Kidney (tissue), 13 donors: ENCODE measurements at regions not wholly inside any gene's neighbourhood (a gene's known extent, or its start where the extent isn't known, plus 50 kb on each side); places are given as distances from the start of the nearest gene placed in this dataset.

Experiments
- DNase-seq, 5 donors: peaks; one replicate each; pipeline ENCODE4 v3.0.0-alpha.2; 2013 to 2020
- FAIRE-seq: peaks from 2 replicates; lab custom pipeline; 2012; peaks lifted over from hg19 to GRCh38; lab: Jason Lieb, UNC
- H3K27ac ChIP-seq, 2 donors: one replicate each; pipeline ENCODE4 v1.7.0; 2013; ENCODE audit warnings: low read depth in 2 of 2, low read length in 2 of 2, inconsistent platforms in 1 of 2
- H3K27me3 ChIP-seq: one replicate; pipeline ENCODE4 v1.7.1; 2013; ENCODE audit warnings: low read length, inconsistent platforms; ENCODE audit not compliant: control insufficient read depth, insufficient read depth
- H3K36me3 ChIP-seq, 3 donors: one replicate each; pipeline versions ENCODE4 v1.7.0 to v1.7.1; 2013; ENCODE audit warnings: low read length in 3 of 3, control low read depth in 1 of 3, inconsistent platforms in 1 of 3; ENCODE audit not compliant: insufficient read depth in 3 of 3, control insufficient read depth in 2 of 3
- H3K4me1 ChIP-seq, 3 donors: one replicate each; pipeline versions ENCODE4 v1.7.0 to v1.7.1; 2013; ENCODE audit warnings: low read length in 3 of 3, inconsistent platforms in 1 of 3, low read depth in 1 of 3; ENCODE audit not compliant: control insufficient read depth in 2 of 3, insufficient read depth in 2 of 3
- H3K4me3 ChIP-seq, 3 donors: one replicate each; pipeline versions ENCODE4 v1.7.0 to v1.8.1; 2013; ENCODE audit warnings: low read length in 3 of 3, control low read depth in 1 of 3, inconsistent platforms in 1 of 3
- H3K9ac ChIP-seq, 3 donors: one replicate each; pipeline versions ENCODE4 v1.7.0 to v1.7.1; 2013; ENCODE audit warnings: low read length in 3 of 3, control low read depth in 1 of 3, inconsistent platforms in 1 of 3
- H3K9me3 ChIP-seq, 3 donors: one replicate each; pipeline versions ENCODE4 v1.7.0 to v1.7.1; 2013; ENCODE audit warnings: low read length in 3 of 3, control low read depth in 1 of 3, inconsistent platforms in 1 of 3; ENCODE audit not compliant: control insufficient read depth in 2 of 3, insufficient read depth in 1 of 3
- CTCF ChIP-seq: IDR thresholded peaks from 3 replicates; pipeline ENCODE4 v1.5.1; 2012; ENCODE audit warnings: mild to moderate bottlenecking, moderate library complexity, borderline replicate concordance; ENCODE audit not compliant: insufficient read depth; ENCODE audit errors: extremely low read depth
- intact Hi-C: fragments of 100-400 bp; cut with DNase I; formaldehyde crosslinking; loops from one replicate; pipeline ENCODE4 v1.11.1; 2022
- donor health status: control.
- donor health status: control.
- donor health status: control.
- donor health status: control.
- donor health status: control.
- donor health status: DM: yes; HTN: yes; CAD: no.
- donor health status: Normal renal cell carcinoma (clear cell type).

- Histone ChIP-seq H3K9me3 (no peaks in the 10 kb centered on the region), H3K9ac (no peak overlapping the region), H3K4me1 (no peaks in the 10 kb centered on the region), H3K27ac (no peak overlapping the region), H3K4me3 (no peak overlapping the region), H3K27me3 (no peaks in the 10 kb centered on the region), H3K36me3 (no peaks in the 10 kb centered on the region)
- no peak for TF ChIP-seq CTCF
- FAIRE-seq, result no peak
- DNase-seq, result peak in 2 of 5 donors; percentile 35 to 57
- intact Hi-C loops, result no loop called here
These were observed 1992.9 kb upstream of the PCDH20 start for GRCh38 chr13:63408331-63409189.

GRCh38 chr13:63403733-63404132 lies 1988.1 kb upstream of the PCDH20 start:
- H3K36me3 ChIP-seq, result no peaks in the 10 kb centered on the region
- no peak for TF ChIP-seq CTCF
- no peak overlapping the region for H3K4me3 ChIP-seq
- H3K27ac ChIP-seq, result no peak overlapping the region
- intact Hi-C loops, result no loop called here
- H3K9ac ChIP-seq, result no peak overlapping the region
- no peaks in the 10 kb centered on the region for H3K9me3 ChIP-seq
- H3K27me3 ChIP-seq, result no peaks in the 10 kb centered on the region
- no peak for DNase-seq
- no peaks in the 10 kb centered on the region for H3K4me1 ChIP-seq
- no peak for FAIRE-seq

GRCh38 chr13:63396746-63397145 lies 1981.1 kb upstream of the PCDH20 start:
- Histone ChIP-seq H3K4me3 (no peak overlapping the region), H3K36me3 (no peaks in the 10 kb centered on the region), H3K9ac (no peak overlapping the region), H3K9me3 (no peaks in the 10 kb centered on the region), H3K4me1 (no peaks in the 10 kb centered on the region), H3K27ac (no peak overlapping the region), H3K27me3 (no peaks in the 10 kb centered on the region)
- no peak for DNase-seq
- intact Hi-C loops, result no loop called here
- TF ChIP-seq CTCF, result no peak
- FAIRE-seq, result no peak
